Renal cortical epithelial cell (primary cell): ENCODE measurements at regions not wholly inside any gene's neighbourhood (a gene's known extent, or its start where the extent isn't known, plus 50 kb on each side); places are given as distances from the start of the nearest gene placed in this dataset.
"Not testable (repeated sequence)": the region's sequence is repeated elsewhere in the genome, so short reads cannot be mapped to it uniquely, and the experiment has no call there.

Experiments used
- DNase-seq: peaks from one replicate; pipeline ENCODE4 v3.0.0-alpha.2; 2011; ENCODE audit warnings: low read depth

DNA sequence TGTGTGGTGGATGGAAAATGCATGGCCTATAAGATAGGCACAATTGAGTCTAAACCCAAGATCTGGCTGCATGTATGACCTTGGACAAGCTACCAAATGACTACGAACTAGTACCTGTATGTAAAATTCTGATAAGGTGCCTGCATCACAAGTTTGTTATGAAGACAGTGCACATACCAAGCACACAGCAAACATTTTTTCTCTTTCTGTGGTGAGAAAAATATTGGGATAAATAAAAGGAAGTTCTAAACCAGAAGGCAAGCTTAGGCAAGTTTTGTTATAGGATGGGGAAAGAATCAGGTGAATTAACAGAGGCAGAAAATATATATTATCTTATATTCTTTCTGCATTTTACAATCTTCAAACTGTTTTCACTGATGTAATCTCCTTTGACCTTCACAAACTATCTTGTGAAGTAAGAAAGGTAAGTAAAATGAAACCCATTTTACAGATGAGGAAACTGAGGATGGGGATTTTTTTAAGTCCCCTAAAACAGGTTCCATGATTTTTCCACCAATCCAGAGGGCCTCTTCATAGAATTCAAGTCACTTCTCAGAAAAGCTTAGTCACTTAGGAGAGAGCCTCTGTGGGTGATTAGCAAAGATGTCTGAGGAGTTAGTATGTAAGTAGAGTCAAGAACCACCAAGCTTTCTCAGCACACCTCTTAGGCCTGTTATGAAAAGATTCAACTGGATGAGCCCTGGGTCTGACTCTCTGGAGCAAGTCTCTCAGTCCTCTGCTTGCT, 132.0 kb upstream of the RAP1B start:
- no peak for DNase-seq

DNA sequence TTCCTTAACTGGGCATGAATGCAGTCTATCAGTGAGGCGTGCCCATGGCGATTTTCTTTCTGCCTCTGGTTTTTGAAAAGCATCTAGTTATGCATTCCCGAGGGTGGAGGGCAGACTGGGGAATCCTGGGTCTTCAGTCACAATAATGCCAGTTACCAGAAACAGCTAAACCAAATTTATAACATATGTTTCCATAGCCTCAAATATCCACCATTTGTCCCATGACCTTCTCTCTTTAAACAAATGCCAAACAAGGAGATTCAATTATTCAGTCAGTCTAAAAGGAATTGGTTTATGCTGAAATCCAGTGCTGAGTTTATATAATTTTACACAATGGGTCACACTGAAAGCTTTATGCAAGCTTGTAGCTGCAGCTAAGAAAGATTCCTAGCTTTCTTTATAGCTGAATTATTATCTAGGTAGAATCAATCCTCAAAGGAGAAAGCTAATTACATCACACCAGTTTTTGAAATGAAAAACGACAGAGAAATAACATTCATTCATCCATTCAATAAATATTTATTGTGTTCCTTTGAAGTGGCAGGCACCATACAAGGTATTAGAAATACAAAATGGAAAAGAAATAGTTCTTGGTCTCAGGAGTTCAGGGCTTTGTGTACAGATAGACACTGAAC, 131.3 kb upstream of the RAP1B start:
- no peak for DNase-seq

DNA sequence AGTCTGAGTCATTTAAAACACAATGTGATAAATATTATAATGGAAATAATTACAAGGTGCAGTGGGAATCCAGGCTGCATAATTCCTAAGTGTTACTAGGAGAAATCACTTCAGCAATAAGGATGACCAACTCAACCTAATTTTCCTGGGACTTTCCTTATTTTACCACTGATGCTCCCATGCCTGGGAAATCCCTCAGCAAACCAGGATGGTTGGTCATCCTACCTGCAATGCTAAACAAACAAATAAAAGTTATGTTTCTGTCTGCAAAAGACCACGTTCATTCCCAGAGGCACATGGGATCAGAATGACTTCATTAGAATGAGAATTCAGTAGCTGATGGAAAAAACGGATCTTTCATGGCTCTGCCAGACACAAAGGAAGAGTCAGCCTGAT, 130.8 kb upstream of the RAP1B start:
- peak; percentile 22 for DNase-seq

- no peak for DNase-seq
Observed at GRCh38 chr12:68480526-68480925, 130.2 kb upstream of the RAP1B start.

GRCh38 chr12:68481181-68481941, 129.3 kb upstream of the RAP1B start:
- no peak for DNase-seq

- DNase-seq = no peak
Observed at GRCh38 chr12:68482014-68482413, 128.7 kb upstream of the RAP1B start.

- no peak for DNase-seq
Observed at GRCh38 chr12:68482660-68483059, 128.0 kb upstream of the RAP1B start.

- DNase-seq = no peak
Observed at GRCh38 chr12:68483592-68484383, 126.9 kb upstream of the RAP1B start.

GRCh38 chr12:68484578-68484977, 126.1 kb upstream of the RAP1B start:
- not testable (repeated sequence) for DNase-seq

DNA sequence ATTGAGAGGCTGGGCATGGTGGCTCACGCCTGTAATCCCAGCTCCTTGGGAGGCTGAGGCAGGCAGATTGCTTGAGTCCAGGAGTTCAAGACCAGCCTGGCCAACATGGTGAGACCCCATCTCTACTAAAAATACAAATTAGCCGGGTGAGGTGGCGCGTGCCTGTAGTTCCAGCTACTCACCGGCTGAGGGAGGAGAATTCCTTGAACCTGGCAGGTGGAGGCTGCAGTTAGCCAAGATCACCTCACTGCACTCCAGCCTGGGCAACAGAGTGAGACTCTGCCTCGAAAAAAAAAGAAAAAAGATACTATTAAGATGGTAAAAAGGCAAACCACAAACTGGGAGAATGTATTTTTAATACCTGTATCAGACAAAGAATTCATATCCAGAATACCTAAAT, 124.2 kb upstream of the RAP1B start:
- not testable (repeated sequence) for DNase-seq

GRCh38 chr12:68487721-68488309, 122.9 kb upstream of the RAP1B start:
- DNase-seq = no peak

DNA sequence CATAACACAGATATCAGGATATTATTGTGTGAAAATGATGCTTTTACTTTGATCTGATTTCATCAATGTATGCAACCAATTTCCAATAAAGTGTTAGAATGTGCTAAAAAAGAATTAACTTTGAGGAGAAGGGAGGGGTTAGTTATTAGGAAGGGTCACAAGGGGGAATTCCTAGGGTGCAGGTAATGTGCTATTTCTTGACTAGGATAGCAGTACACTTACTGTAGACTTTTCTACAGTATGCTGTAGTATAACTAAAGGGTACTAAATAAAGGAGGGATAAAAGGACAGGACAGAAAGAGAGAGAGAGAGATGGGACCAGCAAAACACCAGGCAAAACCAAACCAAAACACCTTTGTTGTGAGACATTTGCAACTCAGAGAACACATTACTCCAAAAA, 121.4 kb upstream of the RAP1B start:
- no peak for DNase-seq

DNA sequence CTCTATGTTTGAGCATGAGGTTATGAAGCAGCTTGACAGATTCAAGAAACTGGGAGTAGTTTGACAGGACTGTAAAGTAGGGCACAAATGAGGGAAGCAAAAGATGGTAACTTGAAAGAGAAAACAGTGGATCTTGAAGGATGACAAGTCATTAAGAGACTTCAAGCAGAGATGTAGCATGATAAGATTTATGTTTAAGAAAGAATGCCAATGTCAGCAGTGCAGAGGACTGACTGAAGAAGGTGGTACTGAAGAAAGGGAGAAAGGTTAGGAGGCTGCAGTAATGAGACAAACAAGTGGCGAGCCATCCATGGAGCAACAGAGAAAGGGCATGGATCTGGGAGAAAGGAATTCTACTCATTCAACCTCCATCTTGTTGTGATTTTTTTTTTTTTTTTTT, 120.2 kb upstream of the RAP1B start:
- no peak for DNase-seq

DNA sequence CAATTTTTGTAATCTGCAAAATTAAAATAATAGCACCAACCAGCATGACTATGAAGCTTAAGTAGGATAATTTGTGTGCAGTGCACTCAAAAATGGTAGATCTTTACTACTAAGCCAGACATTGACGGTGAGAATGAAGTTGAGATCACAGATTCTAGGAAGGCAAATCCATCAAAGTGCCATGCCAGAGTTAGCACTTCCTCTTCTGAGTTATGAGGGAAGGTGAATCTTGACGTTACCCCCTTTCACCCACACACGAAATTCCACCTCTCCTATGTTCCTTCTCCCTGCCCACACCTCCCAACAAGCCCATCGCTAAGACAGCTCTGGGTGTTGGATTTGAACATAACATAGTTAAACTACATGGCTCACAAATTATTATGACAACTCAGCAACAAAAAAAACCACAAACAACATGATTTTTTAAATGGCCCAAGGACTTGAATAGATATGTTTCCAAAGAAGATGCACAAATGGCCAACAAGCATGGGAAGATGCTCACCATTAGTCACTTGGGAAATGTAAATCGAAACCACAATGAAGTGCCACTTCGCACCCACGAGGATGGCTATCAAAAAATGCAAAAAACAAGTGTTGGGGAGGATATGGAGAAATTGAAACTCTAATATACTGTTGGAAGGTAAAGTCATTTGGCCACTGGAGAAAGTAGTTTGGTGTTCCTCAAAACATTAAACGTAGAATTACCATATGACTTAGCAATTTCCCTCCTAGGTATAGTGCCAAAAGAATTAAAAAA, 119.3 kb upstream of the RAP1B start:
- DNase-seq = no peak

DNA sequence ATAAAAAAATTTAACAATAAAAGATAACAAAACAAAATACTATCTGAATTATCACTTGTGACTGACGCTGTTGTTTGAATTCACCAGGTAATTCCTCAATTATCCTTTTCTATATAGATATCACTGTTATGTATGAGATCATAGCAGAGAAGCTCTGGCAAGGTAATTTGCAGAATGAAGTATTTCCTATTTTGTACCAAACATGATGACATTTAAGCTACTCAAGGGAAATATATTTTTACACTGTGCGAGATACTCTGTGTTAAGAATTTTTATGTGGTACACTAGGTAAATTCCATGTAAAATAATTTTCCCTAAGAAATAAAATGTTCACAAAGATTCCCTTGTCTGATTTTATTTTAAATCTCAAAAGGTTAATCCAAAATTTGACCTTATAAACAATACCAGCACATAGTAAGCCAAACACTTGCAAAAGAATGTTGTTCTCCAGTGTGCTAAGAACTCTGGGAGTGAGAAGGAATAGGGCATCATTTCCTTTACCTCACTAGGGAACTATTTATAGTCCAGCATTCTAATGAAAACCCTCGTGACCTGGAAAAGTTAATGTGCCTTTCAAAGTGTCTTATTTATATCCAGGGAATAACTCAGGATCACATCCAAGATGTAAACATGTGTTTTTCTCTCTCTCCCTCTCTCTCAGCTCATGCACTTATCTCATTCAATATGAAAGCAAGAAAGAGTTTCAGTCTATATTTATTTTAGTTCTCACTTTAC, 115.2 kb upstream of the RAP1B start:
- peak; percentile 61 for DNase-seq

- no peak for DNase-seq
Observed at GRCh38 chr12:68497107-68497506, 113.6 kb upstream of the RAP1B start.

- peak; percentile 99 for DNase-seq
Observed at GRCh38 chr12:68497702-68498101, 113.0 kb upstream of the RAP1B start.

- no peak for DNase-seq
Observed at GRCh38 chr12:68498736-68499135, 112.0 kb upstream of the RAP1B start.

GRCh38 chr12:68499616-68500015, 111.1 kb upstream of the RAP1B start:
- no peak for DNase-seq

DNA sequence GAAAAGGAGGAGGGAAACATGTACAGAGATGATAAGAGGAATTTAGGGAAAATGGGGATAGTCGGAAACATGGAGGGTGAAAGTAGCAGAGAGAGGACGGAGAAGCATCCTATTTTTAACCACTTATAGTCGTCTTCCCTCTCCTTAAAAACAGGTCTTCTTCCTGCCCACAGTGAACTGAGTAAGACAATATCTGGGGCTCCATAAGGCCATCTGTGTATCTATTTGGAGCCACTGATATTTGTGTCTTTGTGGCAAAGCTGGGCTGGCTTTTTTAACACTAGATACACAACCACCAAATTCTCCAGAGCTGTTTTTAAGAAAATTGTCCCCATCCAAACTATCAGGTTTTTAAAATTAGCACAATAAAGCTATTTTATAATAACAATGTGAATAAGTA, 109.5 kb upstream of the RAP1B start:
- DNase-seq = no peak
